GM21786 (cell line): ENCODE measurements at regions not wholly inside any gene's neighbourhood (a gene's known extent, or its start where the extent isn't known, plus 50 kb on each side); places are given as distances from the start of the nearest gene placed in this dataset.
"Not testable (repeated sequence)": the region's sequence is repeated elsewhere in the genome, so short reads cannot be mapped to it uniquely, and the experiment has no call there.

Experiments
- ATAC-seq: cut with Tn5 transposase; IDR thresholded peaks from one replicate; pipeline ENCODE4 v1.9.1; 2021; ENCODE audit not compliant: unreplicated experiment

GRCh38 chr5:166581826-166582225, 1709.6 kb upstream of the WWC1 start:
- ATAC-seq = no peak

- no peak for ATAC-seq
Measured at GRCh38 chr5:166582416-166582815, 1709.0 kb upstream of the WWC1 start.

GRCh38 chr5:166594567-166594966, 1696.9 kb upstream of the WWC1 start:
- ATAC-seq = no peak

- ATAC-seq = no peak
Measured at GRCh38 chr5:166595274-166595951, 1696.0 kb upstream of the WWC1 start.

- no peak for ATAC-seq
Measured at GRCh38 chr5:166596043-166596442, 1695.4 kb upstream of the WWC1 start.

GRCh38 chr5:166602271-166602670, 1689.2 kb upstream of the WWC1 start:
- no peak for ATAC-seq

GRCh38 chr5:166617507-166617906, 1673.9 kb upstream of the WWC1 start:
- ATAC-seq = no peak

GRCh38 chr5:166618526-166618925, 1672.9 kb upstream of the WWC1 start:
- ATAC-seq = no peak

GRCh38 chr5:166624573-166624972, 1666.9 kb upstream of the WWC1 start:
- ATAC-seq = no peak

GRCh38 chr5:166625210-166625865, 1666.1 kb upstream of the WWC1 start:
- ATAC-seq = no peak

GRCh38 chr5:166637295-166637694, 1654.2 kb upstream of the WWC1 start:
- ATAC-seq = no peak

- ATAC-seq = no peak
Measured at GRCh38 chr5:166639151-166639550, 1652.3 kb upstream of the WWC1 start.

- ATAC-seq = not testable (repeated sequence)
Measured at GRCh38 chr5:166640136-166640535, 1651.3 kb upstream of the WWC1 start.

- ATAC-seq = no peak
Measured at GRCh38 chr5:166648736-166649135, 1642.7 kb upstream of the WWC1 start.

GRCh38 chr5:166649676-166650075, 1641.8 kb upstream of the WWC1 start:
- no peak for ATAC-seq

- no peak for ATAC-seq
Measured at GRCh38 chr5:166651234-166651633, 1640.2 kb upstream of the WWC1 start.

- ATAC-seq = no peak
Measured at GRCh38 chr5:166671811-166672210, 1619.6 kb upstream of the WWC1 start.

- no peak for ATAC-seq
Measured at GRCh38 chr5:166672431-166672830, 1619.0 kb upstream of the WWC1 start.

- no peak for ATAC-seq
Measured at GRCh38 chr5:166677891-166678290, 1613.6 kb upstream of the WWC1 start.

GRCh38 chr5:166679331-166679730, 1612.1 kb upstream of the WWC1 start:
- no peak for ATAC-seq

- no peak for ATAC-seq
Measured at GRCh38 chr5:166695326-166695725, 1596.1 kb upstream of the WWC1 start.

- no peak for ATAC-seq
Measured at GRCh38 chr5:166708291-166708690, 1583.2 kb upstream of the WWC1 start.

- ATAC-seq = no peak
Measured at GRCh38 chr5:166709691-166710090, 1581.8 kb upstream of the WWC1 start.
